SU-DHL-6 (cell line): ENCODE measurements at regions not wholly inside any gene's neighbourhood (a gene's known extent, or its start where the extent isn't known, plus 50 kb on each side); places are given as distances from the start of the nearest gene placed in this dataset.

Source experiments
- CTCF ChIP-seq: fragments of 200-600 bp; sonication (generic); IDR thresholded peaks from one replicate; pipeline ENCODE4 v1.5.1; 2017; ENCODE audit warnings: antibody characterized with exemption, mild to moderate bottlenecking, low read length, moderate library complexity; ENCODE audit not compliant: insufficient read depth, poor library complexity, severe bottlenecking
- EZH2phosphoT487 ChIP-seq: fragments of 200-600 bp; sonication (generic), shearing (Covaris generic); conservative IDR thresholded peaks from 2 replicates; pipeline ENCODE4 v1.6.1; 2018; ENCODE audit warnings: mild to moderate bottlenecking, antibody characterized with exemption, low read length, moderate library complexity, mixed read lengths

GRCh38 chr15:95742256-95742655 is 588.2 kb upstream of the NR2F2 start:
- TF ChIP-seq CTCF (no peak), EZH2phosphoT487 (no peak)
